ENCODE measurements at regions not wholly inside any gene's neighbourhood (a gene's known extent, or its start where the extent isn't known, plus 50 kb on each side); places are given as distances from the start of the nearest gene placed in this dataset.
"Not testable (repeated sequence)": the region's sequence is repeated elsewhere in the genome, so short reads cannot be mapped to it uniquely, and the experiment has no call there.

DNA sequence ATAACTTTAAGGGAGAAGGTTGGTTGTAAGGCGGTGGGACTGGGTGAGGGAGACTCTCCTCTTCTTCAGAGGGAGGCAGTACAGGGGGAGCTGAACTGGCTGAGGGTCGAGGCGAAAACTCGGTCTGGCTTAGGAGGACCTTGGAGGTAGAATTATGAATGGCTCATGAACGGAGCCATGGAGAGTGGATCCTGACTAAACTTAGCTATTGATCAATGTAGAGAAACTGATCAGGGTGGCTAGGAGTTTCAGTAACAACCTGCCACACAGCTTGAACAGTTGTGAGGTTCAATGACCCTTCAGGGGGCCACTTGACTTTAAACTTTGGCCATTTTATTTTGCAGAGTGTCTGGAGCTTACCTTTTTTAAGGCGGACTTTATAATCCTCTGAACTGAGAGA, 117.2 kb downstream of the UNC93B1 start:
- 86% methylated on average over 6 of the region's 6 CpGs; no CpG with 5 or more reads in 1 of the 2 experiments for WGBS, 2 experiments (ENCODE audit: extremely low coverage in 1 of 2, insufficient coverage in 1 of 2, insufficient read length in 1 of 2, insufficient replicate concordance in 2 of 2, low coverage in 1 of 2, low lambda C conversion rate in 2 of 2, missing lambda C conversion rate in 1 of 2)
- DNase-seq (ENCODE audit: low read depth in 1 of 2, low spot score in 2 of 2); H4K20me1 ChIP-seq (replicated peaks in 1 of 2; ENCODE audit: control insufficient read depth in 1 of 2, insufficient read depth in 2 of 2, low read length in 2 of 2); H3K4me2 ChIP-seq (ENCODE audit: insufficient read depth in 1 of 2, low read depth in 2 of 2, low read length in 2 of 2); H3K27ac ChIP-seq (ENCODE audit: low read depth, low read length); H3K4me3 ChIP-seq (ENCODE audit: extremely low read depth in 1 of 4, insufficient read depth in 2 of 4, low read depth in 3 of 4, low read length in 4 of 4); H2AFZ ChIP-seq (ENCODE audit: low read length); H3K79me1 ChIP-seq (ENCODE audit: low read depth, low read length); H2BK15ac ChIP-seq (ENCODE audit: low read length); H3K4me1 ChIP-seq (replicated peaks in 1 of 4; ENCODE audit: control insufficient read depth in 3 of 4, insufficient read depth in 4 of 4, low read length in 3 of 4); H2BK20ac ChIP-seq (ENCODE audit: low read length); H3K56ac ChIP-seq (replicated peaks; ENCODE audit: insufficient read length, low read depth, low read length); H3K9ac ChIP-seq (replicated peaks in 1 of 4; ENCODE audit: extremely low read depth in 1 of 4, low read depth in 3 of 4, low read length in 3 of 4); H2BK120ac ChIP-seq (replicated peaks; ENCODE audit: low read depth, low read length); H3K23me2 ChIP-seq (ENCODE audit: low read depth, low read length); H3K23ac ChIP-seq (ENCODE audit: insufficient read length); H3K27me3 ChIP-seq (replicated peaks in 1 of 4; ENCODE audit: control insufficient read depth in 3 of 4, extremely low read depth in 1 of 4, insufficient read depth in 3 of 4, low read length in 3 of 4); FAIRE-seq; H4K8ac ChIP-seq (ENCODE audit: extremely low read depth, insufficient read depth, low read length); H3K36me3 ChIP-seq (ENCODE audit: control insufficient read depth in 2 of 4, insufficient read depth in 4 of 4, low read length in 3 of 4); H4K91ac ChIP-seq (replicated peaks; ENCODE audit: insufficient read length, low read length); POLR2A ChIA-PET (ENCODE audit: partially characterized antibody); H2BK12ac ChIP-seq (ENCODE audit: low read depth, low read length); H3K9me3 ChIP-seq (ENCODE audit: insufficient read depth in 2 of 2, low read depth in 1 of 2, low read length in 1 of 2); H2BK5ac ChIP-seq (ENCODE audit: low read depth, low read length); H2AK5ac ChIP-seq (ENCODE audit: low read depth, low read length); H3K4ac ChIP-seq (replicated peaks; ENCODE audit: insufficient read length, low read depth, low read length); H4K5ac ChIP-seq (ENCODE audit: insufficient read length, low read depth, low read length); H3K14ac ChIP-seq (ENCODE audit: insufficient read length); H3K79me2 ChIP-seq (ENCODE audit: control insufficient read depth in 1 of 2, insufficient read depth in 2 of 2, low read length in 2 of 2): not testable (repeated sequence)
- peak overlapping the region; percentile 48; the same call in 1 of the 2 replicates for H3K18ac ChIP-seq (ENCODE audit: extremely low read depth, low read length)
- CTCF ChIA-PET (ENCODE audit: partially characterized antibody), result interaction anchor here (0.8 kb wide), 1 partner anchor 69 kb away, joined by 3 read pairs; no protein-coding TSS in a partner anchor

DNA sequence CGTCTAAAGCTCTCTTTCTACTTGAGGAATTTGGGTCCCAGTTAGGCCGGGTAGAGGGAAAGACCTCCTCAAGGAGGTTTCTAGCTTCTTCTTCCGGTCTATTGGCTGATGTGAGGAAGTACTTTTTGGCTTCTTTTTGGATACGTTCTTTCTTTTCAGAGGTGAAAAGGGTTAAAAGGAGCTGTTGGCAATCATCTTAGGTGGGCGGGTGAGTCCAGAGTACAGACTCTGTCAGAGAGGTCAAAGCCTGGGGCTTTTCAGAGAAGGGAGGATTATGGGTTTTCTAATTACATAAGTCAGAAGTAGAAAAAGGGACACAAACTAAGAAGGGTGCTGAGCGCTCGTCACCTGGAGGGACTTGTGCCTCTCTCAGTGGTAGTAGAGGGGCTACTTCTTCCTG, 117.7 kb downstream of the UNC93B1 start:
- H3K23ac ChIP-seq (ENCODE audit: insufficient read length); DNase-seq (ENCODE audit: low read depth in 1 of 2, low spot score in 2 of 2); H3K79me1 ChIP-seq (ENCODE audit: low read depth, low read length); H4K5ac ChIP-seq (ENCODE audit: insufficient read length, low read depth, low read length); H3K9me3 ChIP-seq (ENCODE audit: insufficient read depth in 2 of 2, low read depth in 1 of 2, low read length in 1 of 2); H2BK5ac ChIP-seq (ENCODE audit: low read depth, low read length); H2AK5ac ChIP-seq (ENCODE audit: low read depth, low read length); H3K4me1 ChIP-seq (replicated peaks in 1 of 4; ENCODE audit: control insufficient read depth in 3 of 4, insufficient read depth in 4 of 4, low read length in 3 of 4); H2BK120ac ChIP-seq (replicated peaks; ENCODE audit: low read depth, low read length); H3K4me3 ChIP-seq (ENCODE audit: extremely low read depth in 1 of 4, insufficient read depth in 2 of 4, low read depth in 3 of 4, low read length in 4 of 4); H3K79me2 ChIP-seq (ENCODE audit: control insufficient read depth in 1 of 2, insufficient read depth in 2 of 2, low read length in 2 of 2); H2BK15ac ChIP-seq (ENCODE audit: low read length); H3K4ac ChIP-seq (replicated peaks; ENCODE audit: insufficient read length, low read depth, low read length); H4K91ac ChIP-seq (replicated peaks; ENCODE audit: insufficient read length, low read length); H2BK20ac ChIP-seq (ENCODE audit: low read length); H3K18ac ChIP-seq (ENCODE audit: extremely low read depth, low read length); H3K36me3 ChIP-seq (ENCODE audit: control insufficient read depth in 2 of 4, insufficient read depth in 4 of 4, low read length in 3 of 4); POLR2A ChIA-PET (ENCODE audit: partially characterized antibody); H2AFZ ChIP-seq (ENCODE audit: low read length); H3K23me2 ChIP-seq (ENCODE audit: low read depth, low read length); H2BK12ac ChIP-seq (ENCODE audit: low read depth, low read length); H3K27me3 ChIP-seq (replicated peaks in 1 of 4; ENCODE audit: control insufficient read depth in 3 of 4, extremely low read depth in 1 of 4, insufficient read depth in 3 of 4, low read length in 3 of 4); H3K9ac ChIP-seq (replicated peaks in 1 of 4; ENCODE audit: extremely low read depth in 1 of 4, low read depth in 3 of 4, low read length in 3 of 4); H3K27ac ChIP-seq (ENCODE audit: low read depth, low read length); H3K4me2 ChIP-seq (ENCODE audit: insufficient read depth in 1 of 2, low read depth in 2 of 2, low read length in 2 of 2); H4K8ac ChIP-seq (ENCODE audit: extremely low read depth, insufficient read depth, low read length); FAIRE-seq; H3K14ac ChIP-seq (ENCODE audit: insufficient read length); H3K56ac ChIP-seq (replicated peaks; ENCODE audit: insufficient read length, low read depth, low read length); H4K20me1 ChIP-seq (replicated peaks in 1 of 2; ENCODE audit: control insufficient read depth in 1 of 2, insufficient read depth in 2 of 2, low read length in 2 of 2): not testable (repeated sequence)
- WGBS, 2 experiments (ENCODE audit: extremely low coverage in 1 of 2, insufficient coverage in 1 of 2, insufficient read length in 1 of 2, insufficient replicate concordance in 2 of 2, low coverage in 1 of 2, low lambda C conversion rate in 2 of 2, missing lambda C conversion rate in 1 of 2), result 93% methylated on average over 4 of the region's 7 CpGs; no CpG with 5 or more reads in 1 of the 2 experiments
- CTCF ChIA-PET (ENCODE audit: partially characterized antibody), result interaction anchor here (0.6 to 1.6 kb wide), 2 partner anchors 55 to 108 kb away, joined by 3 to 4 read pairs; no protein-coding TSS in a partner anchor

Data from H1 (cell line).